ENCODE measurements at regions not wholly inside any gene's neighbourhood (a gene's known extent, or its start where the extent isn't known, plus 50 kb on each side); places are given as distances from the start of the nearest gene placed in this dataset.

DNA sequence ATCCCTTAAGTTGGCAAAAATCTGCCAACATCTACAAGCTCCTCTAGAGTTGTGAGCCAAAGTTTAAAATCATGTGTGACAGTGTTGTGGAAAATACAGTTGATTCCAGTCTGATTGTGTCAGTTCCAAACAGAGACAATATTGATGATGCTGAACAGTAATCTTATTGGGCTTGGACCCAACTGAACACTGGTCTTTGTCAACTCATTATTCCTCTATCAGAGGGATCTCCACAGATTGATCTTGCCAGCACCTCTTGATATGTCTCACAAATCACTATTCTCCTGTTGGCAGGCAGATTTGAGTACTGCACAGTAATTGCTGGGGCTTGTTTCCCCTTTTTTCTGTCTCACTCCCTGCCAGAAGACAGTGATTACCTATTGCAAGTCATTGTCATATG lies 326.6 kb upstream of the DPH6 start:
- no peaks in the 10 kb centered on the region for H3K27me3 Mint-ChIP-seq (ENCODE audit: low read depth, poor library complexity)
- H3K4me1 Mint-ChIP-seq = peaks cover 7% of the 10 kb centered on the region
- no peak overlapping the region for H3K27ac Mint-ChIP-seq
- no peaks in the 10 kb centered on the region for H3K9me3 Mint-ChIP-seq
- H3K36me3 Mint-ChIP-seq (ENCODE audit: low read depth) = no peaks in the 10 kb centered on the region
- DNase-seq = no peak
- no peak overlapping the region for H3K4me3 Mint-ChIP-seq
- TF ChIP-seq, protein P1, sequence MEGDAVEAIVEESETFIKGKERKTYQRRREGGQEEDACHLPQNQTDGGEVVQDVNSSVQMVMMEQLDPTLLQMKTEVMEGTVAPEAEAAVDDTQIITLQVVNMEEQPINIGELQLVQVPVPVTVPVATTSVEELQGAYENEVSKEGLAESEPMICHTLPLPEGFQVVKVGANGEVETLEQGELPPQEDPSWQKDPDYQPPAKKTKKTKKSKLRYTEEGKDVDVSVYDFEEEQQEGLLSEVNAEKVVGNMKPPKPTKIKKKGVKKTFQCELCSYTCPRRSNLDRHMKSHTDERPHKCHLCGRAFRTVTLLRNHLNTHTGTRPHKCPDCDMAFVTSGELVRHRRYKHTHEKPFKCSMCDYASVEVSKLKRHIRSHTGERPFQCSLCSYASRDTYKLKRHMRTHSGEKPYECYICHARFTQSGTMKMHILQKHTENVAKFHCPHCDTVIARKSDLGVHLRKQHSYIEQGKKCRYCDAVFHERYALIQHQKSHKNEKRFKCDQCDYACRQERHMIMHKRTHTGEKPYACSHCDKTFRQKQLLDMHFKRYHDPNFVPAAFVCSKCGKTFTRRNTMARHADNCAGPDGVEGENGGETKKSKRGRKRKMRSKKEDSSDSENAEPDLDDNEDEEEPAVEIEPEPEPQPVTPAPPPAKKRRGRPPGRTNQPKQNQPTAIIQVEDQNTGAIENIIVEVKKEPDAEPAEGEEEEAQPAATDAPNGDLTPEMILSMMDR (IDR thresholded peaks at IDR 0.05) = no peak

DNA sequence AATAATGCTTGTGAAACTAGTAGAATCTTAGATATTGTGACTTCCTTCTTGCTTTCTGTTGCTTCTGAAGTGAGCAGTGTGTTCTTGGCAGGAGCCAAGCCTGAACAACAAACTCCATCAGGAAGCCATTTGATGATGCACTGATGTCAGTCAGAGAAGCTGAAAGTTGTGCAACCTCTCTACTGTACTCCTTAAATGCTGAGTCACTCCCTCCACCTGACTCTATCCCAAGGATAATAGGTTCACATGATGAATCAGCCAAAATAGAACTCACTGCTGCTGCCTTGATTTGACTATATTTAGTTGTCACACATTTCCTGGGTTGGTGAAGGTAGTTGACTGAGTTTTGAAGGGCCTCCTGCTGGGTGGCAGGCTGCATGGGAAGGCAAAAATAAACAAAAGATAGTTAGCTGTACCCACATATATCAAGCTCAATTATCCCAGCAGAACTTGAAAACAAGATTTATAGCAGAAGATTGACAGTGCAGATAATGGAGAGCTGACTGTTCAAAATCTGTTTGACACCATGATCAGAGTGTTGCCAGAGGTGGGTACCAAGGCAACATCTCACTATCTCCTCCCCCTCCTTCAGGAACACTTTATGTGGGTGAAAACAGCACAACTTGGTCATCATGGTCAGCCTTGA lies 328.4 kb upstream of the DPH6 start:
- Mint-ChIP-seq H3K4me3 (no peak overlapping the region), H3K27ac (no peak overlapping the region), H3K36me3 (ENCODE audit: low read depth) (no peaks in the 10 kb centered on the region), H3K27me3 (ENCODE audit: low read depth, poor library complexity) (no peaks in the 10 kb centered on the region), H3K9me3 (peaks cover 4% of the 10 kb centered on the region), H3K4me1 (peaks cover 7% of the 10 kb centered on the region)
- DNase-seq = no peak
- TF ChIP-seq, protein P1 (IDR thresholded peaks at IDR 0.05) = no peak

DNA sequence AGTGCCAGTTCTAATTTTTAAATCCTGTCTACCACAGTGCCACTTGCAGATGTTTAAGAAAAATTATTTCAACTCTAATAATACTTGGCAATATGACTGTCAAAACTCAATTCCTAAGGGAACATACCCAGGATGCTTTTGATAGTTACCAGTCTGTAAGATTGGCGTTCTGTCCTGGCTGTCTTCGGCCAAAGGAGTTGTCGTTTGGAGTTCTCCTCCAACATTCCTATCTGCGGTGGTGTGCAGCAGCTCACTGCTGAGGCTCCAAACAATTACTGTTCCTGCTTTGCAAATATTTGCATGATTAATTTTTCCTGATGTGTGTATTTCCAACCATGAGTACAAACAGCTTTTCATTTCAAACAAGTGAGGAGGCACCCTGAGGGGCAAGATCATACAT lies 330.8 kb upstream of the DPH6 start:
- H3K27ac Mint-ChIP-seq = no peak overlapping the region
- DNase-seq = no peak
- peaks cover 4% of the 10 kb centered on the region for H3K9me3 Mint-ChIP-seq
- no peak overlapping the region for H3K4me3 Mint-ChIP-seq
- H3K36me3 Mint-ChIP-seq (ENCODE audit: low read depth) = no peaks in the 10 kb centered on the region
- TF ChIP-seq, protein P1 (IDR thresholded peaks at IDR 0.05) = no peak
- H3K27me3 Mint-ChIP-seq (ENCODE audit: low read depth, poor library complexity) = peaks cover 7% of the 10 kb centered on the region
- peaks cover 7% of the 10 kb centered on the region for H3K4me1 Mint-ChIP-seq

DNA sequence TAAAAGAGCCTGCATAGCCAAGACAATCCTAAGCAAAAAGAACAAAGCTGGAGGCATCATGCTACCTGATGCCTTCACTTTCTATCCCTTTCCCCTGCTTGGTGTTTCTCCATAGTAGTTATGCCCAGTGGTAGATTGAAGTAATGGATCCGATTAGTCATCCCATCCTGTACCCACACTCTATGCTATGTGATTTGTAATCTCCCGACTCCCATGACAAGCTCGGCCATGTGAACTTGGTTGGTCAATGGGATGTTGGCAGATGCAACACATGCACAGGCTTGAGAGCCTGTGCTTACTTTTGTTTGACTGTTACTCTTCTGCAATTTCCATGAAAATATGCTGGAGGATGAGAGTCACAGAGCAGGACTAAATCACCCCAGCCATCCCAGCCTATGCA lies 334.9 kb upstream of the DPH6 start:
- no peaks in the 10 kb centered on the region for H3K4me1 Mint-ChIP-seq
- no peak for DNase-seq

DNA sequence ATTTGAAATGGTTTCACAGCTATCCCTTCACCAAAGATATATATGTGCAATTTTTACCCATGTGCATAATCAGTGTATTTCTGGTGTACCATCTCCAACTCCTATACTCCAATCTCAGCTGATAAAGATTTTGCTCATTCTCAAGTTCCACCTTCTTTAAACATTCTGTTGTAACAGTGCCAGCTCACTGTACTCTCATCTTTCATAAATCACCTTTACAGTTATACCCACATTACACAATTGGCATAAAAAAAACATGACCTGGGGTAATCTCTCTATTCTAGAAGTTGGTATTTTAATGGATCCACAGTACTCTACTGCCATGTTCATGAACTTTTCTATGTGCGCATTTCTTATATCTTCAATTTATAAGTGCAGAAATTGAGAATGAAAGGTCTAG lies 339.9 kb upstream of the DPH6 start:
- Mint-ChIP-seq H3K27ac (no peak overlapping the region), H3K4me1 (no peaks in the 10 kb centered on the region), H3K27me3 (ENCODE audit: low read depth, poor library complexity) (peaks cover 2% of the 10 kb centered on the region), H3K4me3 (no peak overlapping the region), H3K36me3 (ENCODE audit: low read depth) (no peaks in the 10 kb centered on the region), H3K9me3 (no peaks in the 10 kb centered on the region)
- TF ChIP-seq, protein P1 (IDR thresholded peaks at IDR 0.05) = no peak
- DNase-seq = no peak

More for the DNA sequence above, 334.9 kb upstream of the DPH6 start:
- H3K36me3 Mint-ChIP-seq (ENCODE audit: low read depth) = no peaks in the 10 kb centered on the region
- H3K4me3 Mint-ChIP-seq = no peak overlapping the region
- H3K27ac Mint-ChIP-seq = no peak overlapping the region
- TF ChIP-seq, protein P1 (IDR thresholded peaks at IDR 0.05) = no peak
- H3K9me3 Mint-ChIP-seq = peaks cover 4% of the 10 kb centered on the region
- H3K27me3 Mint-ChIP-seq (ENCODE audit: low read depth, poor library complexity) = peaks cover 7% of the 10 kb centered on the region

DNA sequence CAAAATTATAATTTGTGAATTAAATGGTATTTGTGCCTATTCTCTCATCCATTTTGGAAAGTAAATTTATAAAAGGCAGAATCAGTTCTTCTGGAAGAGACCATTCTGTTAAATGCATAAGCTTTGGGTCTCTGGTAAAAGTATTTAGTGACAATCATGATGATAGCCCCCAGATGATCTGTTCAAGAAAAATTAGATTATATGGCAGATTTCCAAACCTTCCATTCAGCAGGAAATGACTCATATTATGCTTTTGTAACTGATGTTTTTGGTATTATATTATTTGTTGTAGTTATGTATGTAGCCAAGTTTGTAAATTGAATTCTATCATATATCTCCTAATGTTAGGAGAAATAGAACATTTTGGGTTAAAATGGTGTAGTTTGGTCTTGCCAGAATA lies 340.8 kb upstream of the DPH6 start:
- Mint-ChIP-seq H3K4me1 (no peaks in the 10 kb centered on the region), H3K4me3 (no peak overlapping the region), H3K27ac (no peak overlapping the region), H3K9me3 (no peaks in the 10 kb centered on the region), H3K27me3 (ENCODE audit: low read depth, poor library complexity) (no peaks in the 10 kb centered on the region), H3K36me3 (ENCODE audit: low read depth) (no peaks in the 10 kb centered on the region)
- no peak for DNase-seq
- TF ChIP-seq, protein P1 (IDR thresholded peaks at IDR 0.05) = no peak
